Heart left ventricle (tissue), 16 donors: ENCODE measurements at regions not wholly inside any gene's neighbourhood (a gene's known extent, or its start where the extent isn't known, plus 50 kb on each side); places are given as distances from the start of the nearest gene placed in this dataset.

Source experiments
- ATAC-seq, 4 donors: fragments of 200-7000 bp; cut with Tn5 transposase; one replicate each; pipeline ENCODE4 v1.9.1; 2020 to 2022; ENCODE audit warnings: moderate library complexity in 4 of 4, mild to moderate bottlenecking in 3 of 4, moderate number of reproducible peaks in 1 of 4
- DNase-seq, 5 donors: peaks; one replicate each; pipeline ENCODE4 v3.0.0-alpha.2; 2020
- H3K27ac ChIP-seq, 12 donors: fragments of 200-600 bp; sonication (generic) in 4 of 12; one replicate each; pipeline versions ENCODE4 v1.5.0 to v1.8.0; 2016 to 2022; ENCODE audit warnings: mild to moderate bottlenecking in 2 of 12
- H3K27me3 ChIP-seq, 9 donors: fragments of 200-600 bp; sonication (generic) in 2 of 9; one replicate each; pipeline versions ENCODE4 v1.5.1 to v1.8.0; 2016 to 2022; ENCODE audit warnings: mild to moderate bottlenecking in 3 of 9
- H3K36me3 ChIP-seq, 9 donors: fragments of 200-600 bp; sonication (generic) in 2 of 9; one replicate each; pipeline versions ENCODE4 v1.5.0 to v1.8.0; 2018 to 2022; ENCODE audit warnings: mild to moderate bottlenecking in 2 of 9
- H3K4me1 ChIP-seq, 12 donors: fragments of 200-600 bp; sonication (generic) in 4 of 12; one replicate each; pipeline versions ENCODE4 v1.5.0 to v1.8.0; 2016 to 2022; ENCODE audit warnings: mild to moderate bottlenecking in 3 of 12
- H3K4me3 ChIP-seq, 12 donors: fragments of 200-600 bp; sonication (generic) in 4 of 12; one replicate each; pipeline versions ENCODE4 v1.5.0 to v1.8.0; 2017 to 2022; ENCODE audit warnings: mild to moderate bottlenecking in 9 of 12, moderate library complexity in 4 of 12
- H3K9me3 ChIP-seq, 12 donors: fragments of 200-600 bp; sonication (generic) in 4 of 12; one replicate each; pipeline versions ENCODE4 v1.5.0 to v1.8.0; 2016 to 2022; ENCODE audit warnings: mild to moderate bottlenecking in 1 of 12
- CTCF ChIP-seq, 12 donors: fragments of 200-600 bp; sonication (generic) in 4 of 12; IDR thresholded peaks; one replicate each; pipeline versions ENCODE4 v1.5.0 to v1.8.0; 2018 to 2022; ENCODE audit warnings: antibody characterized with exemption in 12 of 12, mild to moderate bottlenecking in 5 of 12
- POLR2A ChIP-seq, 2 donors: fragments of 450-650 bp; IDR thresholded peaks; one replicate each; pipeline ENCODE4 v1.6.1; 2017; ENCODE audit warnings: antibody characterized with exemption in 2 of 2, mild to moderate bottlenecking in 2 of 2, moderate library complexity in 2 of 2
- WGBS, 4 donors: extraction: QIAGEN DNeasy Blood & Tissue Kit in 2 of 4; methylation state at CpG; one replicate each; pipeline versions ENCODE4 v1.1.5 to v1.1.7; 2013 to 2018; 5-methylcytosine and 5-hydroxymethylcytosine counted together
- intact Hi-C, 10 donors: fragments of 100-400 bp; cut with DNase I; formaldehyde crosslinking; loops; one replicate each; pipeline versions ENCODE4 v1.11.1 to v1.14.2; 2022
- donor health status: ischemic (EF 13 %, LVEDD 7.1; RV severe dilation, severe dysfunction).
- donor health status: healthy with polysubstance abuse.
- donor health status: DM: no; HTN: yes; CAD: no.
- donor health status: DM: no; HTN: no; CAD: no.
- donor health status: ischemic (EF 25% LVEDD 6.9; RV normal size, moderate dysfunction).
- donor health status: ischemic (EF 25% LVEDD 5.7; RV mildly dilated, moderate dysfunction).
- donor health status: healthy.
- donor health status: DM: yes; HTN: yes; CAD: no.
- donor health status: ischemic (EF 35%, LVEDD 5.7; RV mildly dilated, moderate dysfunction).
- donor health status: nonischemic (EF 11% LVEDD 7.7; RV severe dilation, severe dysfunction).
- donor health status: DM: yes; HTN: yes; CAD: no.
- donor health status: PGD.
- donor health status: ischemic (EF 29% LVEDD 5.4; RV normal size, mild dysfunction).
- donor health status: nonischemic (EF 23%, LVEDD 6.1; RV moderate dilation, normal function).

GRCh38 chr7:57339198-57339944 lies 110.6 kb upstream of the ZNF716 start:
- peaks cover 0 to 15% (median 0%) of the 10 kb centered on the region in 12 donors for H3K9me3 ChIP-seq
- H3K36me3 ChIP-seq, result no peaks in the 10 kb centered on the region
- H3K27ac ChIP-seq, result no peak overlapping the region
- 61 to 69% (median 64%) methylated on average over 11 of the region's 11 CpGs for WGBS, 4 donors
- TF ChIP-seq CTCF (IDR thresholded peaks at IDR 0.05), result no peak
- no peak for TF ChIP-seq POLR2A (IDR thresholded peaks at IDR 0.05)
- H3K27me3 ChIP-seq, result no peaks in the 10 kb centered on the region
- no peak for ATAC-seq
- peaks cover 0 to 9% (median 0%) of the 10 kb centered on the region in 12 donors for H3K4me1 ChIP-seq
- no peak for DNase-seq
- H3K4me3 ChIP-seq, result no peak overlapping the region
- intact Hi-C loops, result no loop called here

- peak overlapping the region in 6 of 12 donors; percentile 70 to 90 (median 83) for H3K27ac ChIP-seq
- no peaks in the 10 kb centered on the region for H3K27me3 ChIP-seq
- DNase-seq, result no peak
- H3K4me3 ChIP-seq, result no peak overlapping the region
- no peak for ATAC-seq
- peaks cover 0 to 19% (median 0%) of the 10 kb centered on the region in 12 donors for H3K9me3 ChIP-seq
- TF ChIP-seq POLR2A (IDR thresholded peaks at IDR 0.05), result no peak
- TF ChIP-seq CTCF (IDR thresholded peaks at IDR 0.05), result no peak
- H3K36me3 ChIP-seq, result no peaks in the 10 kb centered on the region
- 77 to 91% (median 82%) methylated on average over 5 of the region's 5 CpGs for WGBS, 4 donors
- H3K4me1 ChIP-seq, result peaks cover 0 to 17% (median 1%) of the 10 kb centered on the region in 12 donors
- intact Hi-C loops, result no loop called here
These were observed 107.0 kb upstream of the ZNF716 start for GRCh38 chr7:57342954-57343353.

GRCh38 chr7:57343901-57344622 lies 105.9 kb upstream of the ZNF716 start:
- Histone ChIP-seq H3K4me3 (no peak overlapping the region), H3K27me3 (no peaks in the 10 kb centered on the region), H3K9me3 (peaks cover 0 to 21% (median 0%) of the 10 kb centered on the region in 12 donors), H3K27ac (peak overlapping the region; percentile 58 to 90 (median 80)), H3K36me3 (no peaks in the 10 kb centered on the region), H3K4me1 (peaks cover 0 to 28% (median 2%) of the 10 kb centered on the region in 12 donors)
- TF ChIP-seq CTCF (IDR thresholded peaks at IDR 0.05), result no peak
- TF ChIP-seq POLR2A (IDR thresholded peaks at IDR 0.05), result no peak
- intact Hi-C loops, result loop anchor here in 1 of 10 donors (1.0 kb wide), 1 partner anchor 60 kb away; no protein-coding TSS in a partner anchor
- peak; percentile 79 to 88 (median 81) for ATAC-seq
- 40 to 65% (median 49%) methylated on average over 8 to 15 of the region's 15 CpGs for WGBS, 4 donors
- DNase-seq, result peak; percentile 74 to 92 (median 79)

GRCh38 chr7:57344957-57345356 lies 105.0 kb upstream of the ZNF716 start:
- DNase-seq, result no peak
- WGBS, 4 donors, result 67 to 72% (median 69%) methylated on average over 4 of the region's 4 CpGs

More at GRCh38 chr7:57344957-57345356, 105.0 kb upstream of the ZNF716 start:
- no peak for TF ChIP-seq CTCF (IDR thresholded peaks at IDR 0.05)
- no peak for TF ChIP-seq POLR2A (IDR thresholded peaks at IDR 0.05)
- ATAC-seq, result no peak
- Histone ChIP-seq H3K9me3 (peaks cover 0 to 30% (median 0%) of the 10 kb centered on the region in 12 donors), H3K27ac (peak overlapping the region; percentile 15 to 90 (median 80)), H3K27me3 (no peaks in the 10 kb centered on the region), H3K36me3 (no peaks in the 10 kb centered on the region), H3K4me1 (peaks cover 0 to 33% (median 3%) of the 10 kb centered on the region in 12 donors), H3K4me3 (no peak overlapping the region)
- intact Hi-C loops, result loop anchor here in 1 of 10 donors (1.0 kb wide), 1 partner anchor 59 kb away; no protein-coding TSS in a partner anchor
